HG02938 (cell line): ENCODE measurements at regions not wholly inside any gene's neighbourhood (a gene's known extent, or its start where the extent isn't known, plus 50 kb on each side); places are given as distances from the start of the nearest gene placed in this dataset.

Experiments used
- ATAC-seq: cut with Tn5 transposase; IDR thresholded peaks from one replicate; pipeline ENCODE4 v1.9.1; 2021; ENCODE audit warnings: mild to moderate bottlenecking, moderate library complexity; ENCODE audit not compliant: unreplicated experiment

GRCh38 chr13:20351281-20352022 lies 119.3 kb upstream of the GJB6 start:
- no peak for ATAC-seq

GRCh38 chr13:20350819-20351218 lies 118.7 kb upstream of the GJB6 start:
- no peak for ATAC-seq

GRCh38 chr13:20350382-20350763 lies 118.3 kb upstream of the GJB6 start:
- no peak for ATAC-seq

- ATAC-seq, result no peak
These were observed 117.7 kb upstream of the GJB6 start for GRCh38 chr13:20349564-20350381.

GRCh38 chr13:20348645-20349408 lies 116.7 kb upstream of the GJB6 start:
- ATAC-seq, result no peak

- no peak for ATAC-seq
These were observed 115.9 kb upstream of the GJB6 start for GRCh38 chr13:20348018-20348417.

- ATAC-seq, result no peak
These were observed 112.8 kb upstream of the GJB6 start for GRCh38 chr13:20344836-20345490.

- no peak for ATAC-seq
These were observed 110.2 kb upstream of the GJB6 start for GRCh38 chr13:20342311-20342710.

- ATAC-seq, result no peak
These were observed 108.6 kb upstream of the GJB6 start for GRCh38 chr13:20340759-20341171.

- ATAC-seq, result no peak
These were observed 108.1 kb upstream of the GJB6 start for GRCh38 chr13:20340136-20340758.

- ATAC-seq, result peak; percentile 45
These were observed 105.9 kb upstream of the GJB6 start for GRCh38 chr13:20337884-20338551.

- no peak for ATAC-seq
These were observed 104.6 kb upstream of the GJB6 start for GRCh38 chr13:20336761-20337160.

- no peak for ATAC-seq
These were observed 102.2 kb upstream of the GJB6 start for GRCh38 chr13:20334309-20334708.

GRCh38 chr13:20332361-20333096 lies 100.4 kb upstream of the GJB6 start:
- no peak for ATAC-seq

- ATAC-seq, result no peak
These were observed 99.8 kb upstream of the GJB6 start for GRCh38 chr13:20331949-20332348.

GRCh38 chr13:20331419-20331818 lies 99.3 kb upstream of the GJB6 start:
- ATAC-seq, result no peak

GRCh38 chr13:20326809-20327208 lies 94.7 kb upstream of the GJB6 start:
- no peak for ATAC-seq

GRCh38 chr13:20326276-20326675 lies 94.2 kb upstream of the GJB6 start:
- ATAC-seq, result no peak

GRCh38 chr13:20320885-20321284 lies 88.8 kb upstream of the GJB6 start:
- ATAC-seq, result no peak
